ENCODE measurements at regions not wholly inside any gene's neighbourhood (a gene's known extent, or its start where the extent isn't known, plus 50 kb on each side); places are given as distances from the start of the nearest gene placed in this dataset.

DNA sequence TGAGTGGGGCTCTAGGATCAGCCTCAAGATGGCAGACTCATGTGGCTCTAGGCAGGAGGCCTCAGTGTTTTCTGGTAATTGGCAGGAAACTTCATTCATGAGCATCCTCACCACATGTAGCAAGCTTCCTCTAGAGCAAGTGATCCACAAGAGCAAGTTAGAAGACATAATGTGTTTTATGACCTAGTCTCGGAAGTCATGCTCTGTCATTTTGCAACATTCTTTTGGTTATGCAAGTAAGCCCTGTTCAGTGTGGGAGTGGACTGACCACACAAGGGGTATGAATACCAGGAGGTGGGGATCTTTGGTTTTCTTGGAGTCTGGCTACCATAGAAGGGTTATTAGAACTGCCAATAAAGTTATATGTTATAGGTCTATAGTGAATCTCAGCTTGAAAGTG lies 66.8 kb upstream of the STK39 start (continued):
- TF ChIP-seq GATAD2A (IDR thresholded peaks at IDR 0.05), result no peak

DNA sequence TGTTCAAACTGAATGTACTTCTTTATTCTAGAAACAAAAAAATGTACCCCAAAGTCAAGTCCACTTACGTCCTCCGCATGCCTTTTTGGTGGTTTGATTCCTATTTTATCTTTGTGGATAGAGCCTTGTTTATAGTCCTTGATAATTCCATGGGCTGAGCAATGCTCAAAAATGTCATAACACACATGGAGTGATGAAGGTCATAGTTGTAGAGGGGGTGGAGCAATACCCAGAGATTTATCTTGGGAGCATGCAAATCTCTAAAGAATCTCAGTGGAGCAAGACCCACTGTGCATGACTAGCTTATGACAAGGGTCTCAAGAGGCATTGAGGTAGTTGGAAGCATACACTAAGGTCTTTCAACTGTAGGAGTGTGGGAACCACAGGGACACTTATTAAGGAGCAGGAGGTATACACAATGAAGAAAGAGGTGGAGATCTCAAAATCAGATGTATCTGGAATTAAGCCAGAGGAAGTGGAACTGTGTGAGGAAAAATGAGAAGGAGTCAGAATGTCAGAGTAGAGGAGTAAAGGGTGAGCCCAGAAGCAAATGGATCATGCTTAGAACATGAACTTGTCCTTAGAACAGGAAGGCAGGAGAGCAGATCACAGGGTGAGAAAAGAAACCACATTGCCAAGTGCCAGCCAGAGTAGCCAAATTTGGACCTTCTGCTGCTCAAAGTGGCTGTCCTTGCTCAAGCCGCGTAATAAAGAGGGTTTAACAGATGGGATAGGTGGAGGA lies 68.1 kb upstream of the STK39 start:
- in situ Hi-C loops (cut with MboI), result no loop called here
- Histone ChIP-seq H3K27ac (ENCODE audit: extremely low read depth, low read depth, low read length) (no peak overlapping the region), H3K9me3 (replicated peaks; ENCODE audit: control insufficient read depth, insufficient read depth, low read depth, low read length) (no peaks in the 10 kb centered on the region), H3K4me3 (no peak overlapping the region), H3K79me2 (ENCODE audit: control insufficient read depth, insufficient read depth, low read length) (no peaks in the 10 kb centered on the region), H2AFZ (ENCODE audit: low read depth, low read length) (no peak overlapping the region), H3K9me1 (ENCODE audit: control insufficient read depth, insufficient read depth, low read length) (no peaks in the 10 kb centered on the region), H3K4me2 (ENCODE audit: insufficient read depth, low read length) (no peak overlapping the region), H3K4me1 (replicated peaks in 1 of 2; ENCODE audit: control insufficient read depth in 2 of 2, insufficient read depth in 2 of 2, low read length in 2 of 2) (no peaks in the 10 kb centered on the region), H3K27me3 (ENCODE audit: control insufficient read depth in 2 of 2, insufficient read depth in 2 of 2, low read length in 2 of 2) (no peaks in the 10 kb centered on the region; a peak in 1 of 5 replicates), H3K9ac (ENCODE audit: insufficient read depth in 1 of 2, low read depth in 2 of 2, low read length in 2 of 2) (no peak overlapping the region), H3K36me3 (ENCODE audit: control insufficient read depth, insufficient read depth, low read length) (no peaks in the 10 kb centered on the region), H4K20me1 (replicated peaks; ENCODE audit: control insufficient read depth, insufficient read depth, low read length) (no peaks in the 10 kb centered on the region)
- DNase-seq (ENCODE audit: extremely low read depth in 1 of 4, low spot score in 3 of 4) (no peak), ATAC-seq (no peak), FAIRE-seq (no peak)
- no TSS peak for BruUV-seq (replicated peaks)
- WGBS (ENCODE audit: insufficient coverage, low coverage, missing lambda C conversion rate), result 2% methylated on average over 4 of the region's 4 CpGs
- intact Hi-C loops (cut with micrococcal nuclease), result no loop called here
- ChIA-PET POLR2A (no interaction called here), CTCF (ENCODE audit: low intra/inter-chr PET ratio) (no interaction called here)
- TF ChIP-seq POLR2H (tag; IDR thresholded peaks at IDR 0.05; ENCODE audit: low read depth) (no peak), NR2C2 (CRISPR knock-in tag; IDR thresholded peaks at IDR 0.05) (no peak), NR2C2 (tag; IDR thresholded peaks at IDR 0.05) (no peak), HNRNPL (IDR thresholded peaks at IDR 0.05; ENCODE audit: low read depth, low read length) (no peak), FOXJ3 (CRISPR knock-in tag; IDR thresholded peaks at IDR 0.05) (no peak), RBBP5 (IDR thresholded peaks at IDR 0.05; ENCODE audit: borderline replicate concordance, insufficient read depth, low read length, poor library complexity, severe bottlenecking) (no peak), SMARCC2 (IDR thresholded peaks at IDR 0.05; ENCODE audit: low read depth) (no peak), SMAD1 (IDR thresholded peaks at IDR 0.05; ENCODE audit: low read depth, low read length, partially characterized antibody) (no peak), HNRNPLL (IDR thresholded peaks at IDR 0.05; ENCODE audit: low read depth, low read length, poor library complexity, severe bottlenecking) (no peak), ZNF696 (CRISPR knock-in tag; conservative IDR thresholded peaks at IDR 0.05) (no peak), FOXJ2 (tag; IDR thresholded peaks at IDR 0.05) (no peak), NFIX (CRISPR knock-in tag; IDR thresholded peaks at IDR 0.05; ENCODE audit: low read depth) (no peak), TGIF2 (CRISPR knock-in tag; IDR thresholded peaks at IDR 0.05) (no peak), ZNF717 (CRISPR knock-in tag; IDR thresholded peaks at IDR 0.05) (no peak), NFE2 (IDR thresholded peaks at IDR 0.05; ENCODE audit: low read depth) (no peak)
- TF ChIP-seq, protein P1, sequence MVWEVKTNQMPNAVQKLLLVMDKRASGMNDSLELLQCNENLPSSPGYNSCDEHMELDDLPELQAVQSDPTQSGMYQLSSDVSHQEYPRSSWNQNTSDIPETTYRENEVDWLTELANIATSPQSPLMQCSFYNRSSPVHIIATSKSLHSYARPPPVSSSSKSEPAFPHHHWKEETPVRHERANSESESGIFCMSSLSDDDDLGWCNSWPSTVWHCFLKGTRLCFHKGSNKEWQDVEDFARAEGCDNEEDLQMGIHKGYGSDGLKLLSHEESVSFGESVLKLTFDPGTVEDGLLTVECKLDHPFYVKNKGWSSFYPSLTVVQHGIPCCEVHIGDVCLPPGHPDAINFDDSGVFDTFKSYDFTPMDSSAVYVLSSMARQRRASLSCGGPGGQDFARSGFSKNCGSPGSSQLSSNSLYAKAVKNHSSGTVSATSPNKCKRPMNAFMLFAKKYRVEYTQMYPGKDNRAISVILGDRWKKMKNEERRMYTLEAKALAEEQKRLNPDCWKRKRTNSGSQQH (CRISPR knock-in tag; IDR thresholded peaks at IDR 0.05), result no peak
- TF ChIP-seq, protein P2, sequence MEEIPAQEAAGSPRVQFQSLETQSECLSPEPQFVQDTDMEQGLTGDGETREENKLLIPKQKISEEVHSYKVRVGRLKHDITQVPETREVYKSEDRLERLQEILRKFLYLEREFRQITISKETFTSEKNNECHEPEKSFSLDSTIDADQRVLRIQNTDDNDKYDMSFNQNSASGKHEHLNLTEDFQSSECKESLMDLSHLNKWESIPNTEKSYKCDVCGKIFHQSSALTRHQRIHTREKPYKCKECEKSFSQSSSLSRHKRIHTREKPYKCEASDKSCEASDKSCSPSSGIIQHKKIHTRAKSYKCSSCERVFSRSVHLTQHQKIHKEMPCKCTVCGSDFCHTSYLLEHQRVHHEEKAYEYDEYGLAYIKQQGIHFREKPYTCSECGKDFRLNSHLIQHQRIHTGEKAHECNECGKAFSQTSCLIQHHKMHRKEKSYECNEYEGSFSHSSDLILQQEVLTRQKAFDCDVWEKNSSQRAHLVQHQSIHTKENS (CRISPR knock-in tag; IDR thresholded peaks at IDR 0.05), result no peak
- TF ChIP-seq, protein P3, sequence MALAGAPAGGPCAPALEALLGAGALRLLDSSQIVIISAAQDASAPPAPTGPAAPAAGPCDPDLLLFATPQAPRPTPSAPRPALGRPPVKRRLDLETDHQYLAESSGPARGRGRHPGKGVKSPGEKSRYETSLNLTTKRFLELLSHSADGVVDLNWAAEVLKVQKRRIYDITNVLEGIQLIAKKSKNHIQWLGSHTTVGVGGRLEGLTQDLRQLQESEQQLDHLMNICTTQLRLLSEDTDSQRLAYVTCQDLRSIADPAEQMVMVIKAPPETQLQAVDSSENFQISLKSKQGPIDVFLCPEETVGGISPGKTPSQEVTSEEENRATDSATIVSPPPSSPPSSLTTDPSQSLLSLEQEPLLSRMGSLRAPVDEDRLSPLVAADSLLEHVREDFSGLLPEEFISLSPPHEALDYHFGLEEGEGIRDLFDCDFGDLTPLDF (CRISPR knock-in tag; IDR thresholded peaks at IDR 0.05), result no peak

Measured in K562 (cell line).